Right lobe of liver (tissue), 4 donors: ENCODE measurements at regions not wholly inside any gene's neighbourhood (a gene's known extent, or its start where the extent isn't known, plus 50 kb on each side); places are given as distances from the start of the nearest gene placed in this dataset.

Experiments used
- POLR2A ChIP-seq: fragments of 450-650 bp; IDR thresholded peaks from one replicate; pipeline ENCODE4 v1.6.1; 2017; ENCODE audit warnings: antibody characterized with exemption, mild to moderate bottlenecking
- TF ChIP-seq, protein P1 (sequence below), 4 donors: fragments of 200-600 bp in 3 of 4; fragments of 450-650 bp in 1 of 4; IDR thresholded peaks; one replicate each; pipeline versions ENCODE4 v1.5.1 to v1.8.0; 2016 to 2022; ENCODE audit warnings: antibody characterized with exemption in 4 of 4, mild to moderate bottlenecking in 2 of 4
- donor health status: DM: no; HTN: no; CAD: no.
- donor health status: DM: no; HTN: no; CAD: no.
- donor health status: DM: no; HTN: yes; CAD: no.

DNA sequence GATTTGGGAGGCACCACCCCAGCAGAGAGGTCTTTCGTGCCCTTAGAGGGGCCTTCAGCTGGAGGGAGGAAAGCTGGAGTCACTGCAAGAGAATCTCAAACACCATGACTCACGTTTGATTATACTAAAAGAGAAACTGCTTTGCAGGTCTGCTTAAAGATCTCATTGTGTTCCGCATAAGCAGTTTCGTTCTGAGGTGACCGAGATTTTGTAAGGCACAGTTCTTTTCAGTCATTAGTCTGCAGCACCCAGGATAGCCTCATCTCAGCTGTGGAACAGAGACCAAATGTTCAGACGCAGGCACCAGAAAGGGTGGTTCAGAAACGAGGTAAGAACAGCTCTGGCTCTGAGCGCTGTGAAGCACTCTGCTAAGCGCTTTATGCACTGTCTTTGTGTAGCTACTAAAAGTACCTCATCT is 71.2 kb upstream of the GTF3A start:
- no peak for TF ChIP-seq POLR2A
- TF ChIP-seq, protein P1, sequence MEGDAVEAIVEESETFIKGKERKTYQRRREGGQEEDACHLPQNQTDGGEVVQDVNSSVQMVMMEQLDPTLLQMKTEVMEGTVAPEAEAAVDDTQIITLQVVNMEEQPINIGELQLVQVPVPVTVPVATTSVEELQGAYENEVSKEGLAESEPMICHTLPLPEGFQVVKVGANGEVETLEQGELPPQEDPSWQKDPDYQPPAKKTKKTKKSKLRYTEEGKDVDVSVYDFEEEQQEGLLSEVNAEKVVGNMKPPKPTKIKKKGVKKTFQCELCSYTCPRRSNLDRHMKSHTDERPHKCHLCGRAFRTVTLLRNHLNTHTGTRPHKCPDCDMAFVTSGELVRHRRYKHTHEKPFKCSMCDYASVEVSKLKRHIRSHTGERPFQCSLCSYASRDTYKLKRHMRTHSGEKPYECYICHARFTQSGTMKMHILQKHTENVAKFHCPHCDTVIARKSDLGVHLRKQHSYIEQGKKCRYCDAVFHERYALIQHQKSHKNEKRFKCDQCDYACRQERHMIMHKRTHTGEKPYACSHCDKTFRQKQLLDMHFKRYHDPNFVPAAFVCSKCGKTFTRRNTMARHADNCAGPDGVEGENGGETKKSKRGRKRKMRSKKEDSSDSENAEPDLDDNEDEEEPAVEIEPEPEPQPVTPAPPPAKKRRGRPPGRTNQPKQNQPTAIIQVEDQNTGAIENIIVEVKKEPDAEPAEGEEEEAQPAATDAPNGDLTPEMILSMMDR (IDR thresholded peaks at IDR 0.05), result no peak
